WERI-Rb-1 (cell line): ENCODE measurements at regions not wholly inside any gene's neighbourhood (a gene's known extent, or its start where the extent isn't known, plus 50 kb on each side); places are given as distances from the start of the nearest gene placed in this dataset.

Experiments
- DNase-seq: peaks from one replicate; pipeline ENCODE4 v3.0.0-alpha.2; 2020
- H3K27ac ChIP-seq: fragments of 250-450 bp; sonication (Bioruptor Pico); 2 replicates; pipeline ENCODE4 v1.5.1; 2020; ENCODE audit warnings: mild to moderate bottlenecking, moderate library complexity
- H3K27me3 ChIP-seq: fragments of 250-450 bp; sonication (Bioruptor Pico); 2 replicates; pipeline ENCODE4 v1.5.1; 2021; ENCODE audit warnings: mild to moderate bottlenecking, low read depth, moderate library complexity; ENCODE audit not compliant: insufficient read depth, severe bottlenecking
- H3K36me3 ChIP-seq: fragments of 250-450 bp; sonication (Bioruptor Pico); 2 replicates; pipeline ENCODE4 v1.5.1; 2020; ENCODE audit warnings: mild to moderate bottlenecking, moderate library complexity
- H3K4me3 ChIP-seq: 2 replicates; pipeline ENCODE4 v1.5.1; 2011; ENCODE audit warnings: low read depth, mild to moderate bottlenecking, control low read depth, low read length
- H3K9me3 ChIP-seq: fragments of 250-450 bp; sonication (Bioruptor Pico); 2 replicates; pipeline ENCODE4 v1.5.1; 2021; ENCODE audit warnings: mild to moderate bottlenecking, moderate library complexity; ENCODE audit not compliant: severe bottlenecking
- TF ChIP-seq, protein P1 (sequence below): IDR thresholded peaks from 2 replicates; pipeline ENCODE4 v1.5.1; 2011; ENCODE audit warnings: low read depth, mild to moderate bottlenecking, control low read depth, inconsistent platforms, low read length

DNA sequence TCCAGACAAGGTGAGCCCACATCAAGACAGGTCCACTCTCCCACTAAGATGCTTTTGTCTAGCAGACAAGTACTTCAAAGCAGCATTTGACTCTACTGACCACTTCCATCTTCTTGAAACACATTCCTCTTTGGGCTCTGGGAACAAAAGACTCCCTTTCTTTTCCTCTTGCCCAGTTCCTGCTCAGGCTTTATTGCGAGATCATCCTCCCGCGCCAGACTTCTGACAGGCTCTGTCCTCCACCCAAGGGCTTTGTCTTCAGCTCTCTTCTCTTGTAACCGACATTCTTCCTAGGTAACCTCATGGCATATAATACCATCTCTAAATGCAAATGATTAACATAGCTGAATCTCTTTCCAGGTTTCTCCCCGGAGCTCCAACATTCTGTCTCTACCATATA is 85.8 kb downstream of the NUDT12 start:
- Histone ChIP-seq H3K27ac (no peak overlapping the region), H3K9me3 (no peaks in the 10 kb centered on the region), H3K27me3 (no peaks in the 10 kb centered on the region), H3K36me3 (no peaks in the 10 kb centered on the region), H3K4me3 (no peak overlapping the region)
- no peak for DNase-seq
- TF ChIP-seq, protein P1, sequence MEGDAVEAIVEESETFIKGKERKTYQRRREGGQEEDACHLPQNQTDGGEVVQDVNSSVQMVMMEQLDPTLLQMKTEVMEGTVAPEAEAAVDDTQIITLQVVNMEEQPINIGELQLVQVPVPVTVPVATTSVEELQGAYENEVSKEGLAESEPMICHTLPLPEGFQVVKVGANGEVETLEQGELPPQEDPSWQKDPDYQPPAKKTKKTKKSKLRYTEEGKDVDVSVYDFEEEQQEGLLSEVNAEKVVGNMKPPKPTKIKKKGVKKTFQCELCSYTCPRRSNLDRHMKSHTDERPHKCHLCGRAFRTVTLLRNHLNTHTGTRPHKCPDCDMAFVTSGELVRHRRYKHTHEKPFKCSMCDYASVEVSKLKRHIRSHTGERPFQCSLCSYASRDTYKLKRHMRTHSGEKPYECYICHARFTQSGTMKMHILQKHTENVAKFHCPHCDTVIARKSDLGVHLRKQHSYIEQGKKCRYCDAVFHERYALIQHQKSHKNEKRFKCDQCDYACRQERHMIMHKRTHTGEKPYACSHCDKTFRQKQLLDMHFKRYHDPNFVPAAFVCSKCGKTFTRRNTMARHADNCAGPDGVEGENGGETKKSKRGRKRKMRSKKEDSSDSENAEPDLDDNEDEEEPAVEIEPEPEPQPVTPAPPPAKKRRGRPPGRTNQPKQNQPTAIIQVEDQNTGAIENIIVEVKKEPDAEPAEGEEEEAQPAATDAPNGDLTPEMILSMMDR = no peak

DNA sequence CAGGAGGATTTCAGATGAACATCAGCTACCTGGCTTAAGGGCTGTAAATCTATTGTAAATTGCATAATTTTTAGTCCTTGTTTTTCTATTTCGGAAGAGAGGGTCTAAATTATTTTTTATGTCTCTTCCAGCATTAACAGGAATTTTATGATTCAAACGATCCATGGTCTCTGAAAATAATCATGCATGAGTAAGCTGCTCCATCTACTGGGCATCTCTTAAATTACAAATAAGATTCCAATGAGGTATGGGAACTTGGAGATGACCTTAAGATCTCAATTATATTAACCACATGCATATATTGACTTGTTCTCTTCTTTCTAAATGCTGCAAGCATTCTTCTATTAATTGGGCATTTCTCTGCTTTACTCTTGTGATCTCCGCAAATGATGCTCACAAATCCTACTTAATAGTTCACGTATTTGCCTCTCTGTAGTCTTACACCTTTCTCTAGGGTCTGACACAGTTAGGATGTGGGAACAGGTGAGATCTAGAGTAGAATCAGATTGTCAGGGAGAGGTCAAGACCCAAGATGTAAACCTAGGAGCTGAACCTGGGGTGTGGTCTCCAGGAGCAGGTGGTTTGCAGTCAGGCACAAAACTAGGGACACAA is 86.9 kb downstream of the NUDT12 start:
- DNase-seq = no peak
- Histone ChIP-seq H3K27ac (no peak overlapping the region), H3K36me3 (no peaks in the 10 kb centered on the region), H3K27me3 (no peaks in the 10 kb centered on the region), H3K9me3 (no peaks in the 10 kb centered on the region), H3K4me3 (no peak overlapping the region)
- TF ChIP-seq, protein P1 = no peak

DNA sequence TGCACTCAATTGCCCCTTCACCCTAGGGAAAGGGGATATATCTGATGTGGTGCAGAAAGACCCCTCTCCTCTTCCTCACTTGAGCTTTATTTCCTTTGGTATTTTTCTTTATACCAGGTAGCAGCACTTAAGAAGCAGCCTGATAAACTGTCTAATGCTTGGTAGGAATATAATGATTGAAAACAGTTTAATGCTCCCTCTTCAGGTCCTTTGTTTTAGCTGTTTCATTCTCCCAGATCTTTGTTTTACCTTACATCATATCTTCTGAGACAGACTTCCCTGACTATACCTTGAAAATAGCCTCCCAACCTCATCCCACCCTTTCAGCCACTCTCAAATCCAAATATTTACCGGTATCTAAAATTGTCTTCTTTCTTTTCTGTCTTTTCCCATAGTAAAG is 87.9 kb downstream of the NUDT12 start:
- TF ChIP-seq, protein P1 = no peak
- DNase-seq = no peak
- no peaks in the 10 kb centered on the region for H3K9me3 ChIP-seq

DNA sequence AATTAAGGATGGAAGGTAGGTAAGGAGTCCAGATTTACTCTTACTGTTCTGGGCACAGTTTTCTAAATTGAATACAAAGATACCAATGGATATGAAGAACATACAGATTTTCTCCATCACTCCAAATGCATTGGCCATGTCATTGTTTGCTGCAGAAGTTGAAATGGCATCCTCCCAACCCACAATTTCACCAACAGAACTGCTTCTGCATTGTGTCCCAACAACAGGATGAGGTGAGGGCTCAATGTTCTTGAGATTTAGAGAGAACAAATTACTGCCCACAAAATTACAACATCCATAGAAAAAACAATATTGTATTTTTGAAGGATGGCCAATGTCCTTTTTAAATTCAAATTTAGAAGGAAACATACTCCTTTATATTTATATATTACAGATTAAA is 88.9 kb downstream of the NUDT12 start:
- TF ChIP-seq, protein P1 = no peak
- Histone ChIP-seq H3K27ac (no peak overlapping the region), H3K27me3 (no peaks in the 10 kb centered on the region), H3K36me3 (no peaks in the 10 kb centered on the region), H3K9me3 (no peaks in the 10 kb centered on the region), H3K4me3 (no peak overlapping the region)
- no peak for DNase-seq

More for the DNA sequence above, 87.9 kb downstream of the NUDT12 start:
- Histone ChIP-seq H3K36me3 (no peaks in the 10 kb centered on the region), H3K27ac (no peak overlapping the region), H3K27me3 (no peaks in the 10 kb centered on the region), H3K4me3 (no peak overlapping the region)

DNA sequence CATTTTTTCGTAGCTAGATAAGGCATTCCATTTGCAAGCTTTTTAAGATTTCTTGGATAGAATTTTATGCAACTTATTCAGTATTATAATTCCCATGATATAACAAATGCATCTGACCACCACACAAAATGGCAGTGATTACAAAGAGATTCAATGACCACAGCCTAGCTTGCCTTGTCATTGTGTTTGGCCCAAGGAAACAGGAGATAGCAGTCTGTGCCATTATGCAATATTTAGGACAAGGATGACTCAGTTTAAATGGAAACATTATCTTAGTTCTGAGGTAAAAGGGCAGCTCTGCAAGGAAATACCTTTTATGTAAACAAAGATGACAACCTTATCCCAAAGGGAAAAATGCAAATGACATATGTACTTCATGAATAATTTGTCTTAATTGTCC is 89.8 kb downstream of the NUDT12 start:
- Histone ChIP-seq H3K27me3 (no peaks in the 10 kb centered on the region), H3K9me3 (no peaks in the 10 kb centered on the region), H3K27ac (no peak overlapping the region), H3K36me3 (no peaks in the 10 kb centered on the region), H3K4me3 (no peak overlapping the region)
- TF ChIP-seq, protein P1 = no peak
- no peak for DNase-seq

DNA sequence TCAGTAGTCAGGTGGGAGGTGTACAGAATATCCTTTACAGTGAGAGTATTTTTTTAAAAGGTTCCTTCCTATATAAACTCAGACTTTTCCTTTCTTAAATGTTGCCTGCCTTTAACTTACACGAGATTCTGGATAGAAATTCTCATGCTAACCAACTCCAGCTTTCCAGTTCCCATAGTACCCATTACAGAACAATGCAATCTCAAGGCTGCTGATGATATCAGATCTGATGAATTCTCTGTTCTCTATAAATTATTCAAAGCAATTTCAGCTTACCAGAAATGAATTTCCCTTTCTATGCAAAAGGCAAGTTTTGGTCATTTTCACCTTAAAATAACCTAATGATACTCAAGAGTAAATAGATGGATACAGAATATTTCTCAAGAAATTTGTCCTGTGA is 90.3 kb downstream of the NUDT12 start:
- Histone ChIP-seq H3K4me3 (no peak overlapping the region), H3K27ac (no peak overlapping the region), H3K9me3 (no peaks in the 10 kb centered on the region), H3K36me3 (no peaks in the 10 kb centered on the region), H3K27me3 (no peaks in the 10 kb centered on the region)
- TF ChIP-seq, protein P1 = no peak
- DNase-seq = no peak
